GM18499 (cell line): ENCODE measurements at regions not wholly inside any gene's neighbourhood (a gene's known extent, or its start where the extent isn't known, plus 50 kb on each side); places are given as distances from the start of the nearest gene placed in this dataset.
"Not testable (repeated sequence)": the region's sequence is repeated elsewhere in the genome, so short reads cannot be mapped to it uniquely, and the experiment has no call there.

Experiments used
- ATAC-seq: cut with Tn5 transposase; IDR thresholded peaks from one replicate; pipeline ENCODE4 v1.9.1; 2021; ENCODE audit warnings: moderate number of reproducible peaks; ENCODE audit not compliant: insufficient read depth, unreplicated experiment

DNA sequence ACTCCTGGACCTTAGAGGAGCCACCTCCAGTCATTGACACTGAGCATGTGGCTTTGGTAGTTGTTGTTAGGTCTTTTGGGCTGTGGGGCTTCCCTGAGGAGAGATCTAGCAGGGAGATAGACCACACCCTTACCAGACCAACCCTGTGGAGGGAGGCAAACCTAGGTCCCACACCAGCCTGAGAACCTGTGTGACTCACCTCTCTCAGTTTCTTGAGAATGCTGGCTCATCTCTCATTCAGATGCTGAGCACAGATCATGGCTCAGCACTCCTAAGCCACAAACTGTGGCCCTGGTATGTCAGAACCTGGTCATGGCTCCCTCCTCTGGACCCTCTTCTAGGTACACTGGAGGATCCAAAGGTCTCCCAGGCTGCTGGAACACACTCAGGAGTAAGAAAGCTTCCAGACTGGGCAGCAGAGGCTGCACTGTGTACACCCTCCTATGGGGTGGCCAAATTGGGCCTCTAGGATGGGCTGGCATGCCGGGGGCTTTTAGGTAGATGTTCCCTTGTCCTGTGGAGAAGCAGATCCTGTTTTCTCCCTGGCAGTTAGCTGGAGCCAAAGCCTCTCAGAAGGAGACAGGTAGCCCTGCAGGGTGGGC lies 1294.5 kb downstream of the KHDRBS2 start:
- no peak for ATAC-seq

DNA sequence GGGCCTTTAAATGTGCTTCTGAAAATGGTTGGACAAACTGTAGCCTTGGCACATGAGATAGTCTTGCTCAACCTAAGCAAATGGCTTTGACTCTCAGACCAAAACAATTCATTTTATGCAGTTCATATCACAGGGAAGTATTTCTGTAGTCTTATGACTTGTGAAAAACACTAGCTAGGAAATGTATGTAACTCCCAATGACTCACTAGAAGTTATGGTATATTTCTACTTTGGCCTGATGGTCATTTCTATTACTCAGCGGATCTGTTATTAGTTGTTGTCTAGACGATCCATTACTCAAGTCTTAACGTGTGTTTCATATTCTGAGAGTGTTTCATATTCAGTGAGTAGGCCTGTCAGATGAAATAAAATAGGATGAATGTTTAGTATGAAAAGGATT lies 1333.5 kb downstream of the KHDRBS2 start:
- ATAC-seq, result no peak

DNA sequence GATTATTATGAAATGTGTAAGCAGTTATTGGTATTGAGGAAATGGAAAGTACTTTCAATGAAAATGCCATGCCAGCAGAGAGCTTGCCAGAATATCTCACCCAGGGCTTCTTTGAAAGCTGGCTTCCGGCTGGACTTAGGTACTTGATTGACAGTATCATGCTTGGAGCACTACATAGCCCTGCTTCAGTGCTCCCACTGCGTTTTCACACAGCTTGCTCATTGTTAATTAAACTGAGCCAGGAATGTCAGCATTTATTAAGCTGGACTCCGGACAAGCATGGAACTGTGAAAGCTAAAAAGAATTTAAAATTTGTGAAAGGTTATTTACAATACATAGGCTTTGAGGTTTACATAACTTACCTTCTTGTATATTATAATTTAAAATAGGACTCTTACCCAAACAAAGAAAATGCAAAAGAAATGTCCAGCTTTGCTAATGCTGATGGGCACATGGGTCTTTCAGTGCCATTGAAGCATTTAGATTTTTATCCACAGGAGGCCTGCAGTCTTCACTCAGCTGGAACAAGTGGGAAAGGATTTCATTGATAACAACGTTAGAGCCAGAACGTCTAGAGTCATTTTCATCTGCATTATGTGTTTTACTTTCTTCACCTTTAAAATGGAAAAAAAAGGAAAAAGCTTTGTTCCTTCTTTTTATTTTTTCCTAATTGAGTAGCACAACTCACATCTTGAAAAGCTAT lies 1335.7 kb downstream of the KHDRBS2 start:
- not testable (repeated sequence) for ATAC-seq

DNA sequence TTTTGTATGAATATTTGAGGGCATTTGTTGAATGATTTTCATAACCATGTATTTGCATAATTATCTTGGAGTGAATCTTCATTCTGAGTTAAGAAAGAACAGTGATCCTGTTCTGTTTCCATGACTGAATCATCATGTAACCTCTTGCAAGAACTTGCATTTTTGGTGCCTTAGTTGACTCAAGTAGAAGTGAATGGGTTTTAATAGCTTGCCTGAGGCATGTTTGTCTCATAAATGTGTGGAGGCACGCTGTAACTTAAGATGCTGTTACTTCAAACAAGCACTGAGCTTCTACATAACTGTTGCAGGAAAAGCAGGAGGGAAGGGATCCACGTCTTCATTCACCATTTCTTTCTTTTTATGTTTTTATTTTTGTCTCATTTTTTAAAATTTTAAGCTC lies 1338.6 kb downstream of the KHDRBS2 start:
- not testable (repeated sequence) for ATAC-seq

DNA sequence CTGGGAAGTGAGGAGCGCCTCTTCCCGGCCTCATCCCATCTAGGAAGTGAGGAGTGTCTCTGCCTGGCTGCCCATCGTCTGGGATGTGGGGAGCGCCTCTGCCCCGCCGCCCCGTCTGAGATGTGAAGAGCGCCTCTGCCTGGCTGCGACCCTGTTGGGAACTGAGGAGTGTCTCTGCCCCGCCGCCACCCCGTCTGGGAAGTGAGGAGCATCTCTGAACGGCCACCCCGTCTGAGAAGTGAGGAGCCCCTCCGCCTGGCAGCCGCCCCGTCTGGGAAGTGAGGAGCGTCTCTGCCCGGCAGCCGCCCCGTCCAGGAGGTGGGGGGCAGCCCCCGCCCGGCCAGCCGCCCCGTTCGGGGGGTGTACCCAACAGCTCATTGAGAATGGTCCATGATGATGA lies 1341.2 kb downstream of the KHDRBS2 start:
- ATAC-seq, result not testable (repeated sequence)

DNA sequence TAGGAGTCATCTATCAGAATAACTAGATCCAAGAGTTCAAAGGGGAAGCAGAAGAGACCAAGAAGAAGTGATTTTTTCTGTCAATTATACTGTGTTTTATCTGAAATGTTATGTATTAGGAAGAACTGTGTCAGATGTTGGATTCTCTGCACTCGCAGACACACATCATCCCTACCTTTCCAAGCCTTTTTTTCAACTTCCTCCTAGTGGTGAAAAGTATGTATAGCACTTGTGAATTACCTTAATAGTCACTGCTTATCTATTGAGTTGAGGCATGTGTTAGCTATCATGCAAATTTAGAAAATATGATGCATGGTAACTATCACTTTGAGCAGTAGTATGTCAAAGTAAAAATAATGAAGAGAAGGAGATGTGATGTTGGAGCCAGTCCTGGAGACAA lies 1350.1 kb downstream of the KHDRBS2 start:
- not testable (repeated sequence) for ATAC-seq

DNA sequence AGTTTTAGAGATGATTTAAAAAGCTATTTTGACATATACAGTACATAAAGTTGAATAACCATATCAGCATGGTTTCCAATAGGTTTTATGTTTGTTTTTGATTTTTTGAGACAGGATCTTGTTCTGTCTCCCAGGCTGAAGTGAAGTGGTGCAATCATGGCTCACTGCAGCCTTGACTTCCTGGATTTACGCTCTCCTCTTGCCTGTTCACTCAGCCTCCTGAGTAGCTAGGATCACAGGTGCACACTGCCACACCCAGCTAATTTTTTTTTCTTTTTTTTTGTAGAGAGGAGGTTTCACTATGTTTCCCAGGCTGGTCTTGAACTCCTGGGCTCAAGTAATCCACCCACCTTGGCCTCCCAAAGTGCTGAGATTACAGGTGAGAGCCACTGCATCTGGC lies 1366.4 kb downstream of the KHDRBS2 start:
- not testable (repeated sequence) for ATAC-seq

DNA sequence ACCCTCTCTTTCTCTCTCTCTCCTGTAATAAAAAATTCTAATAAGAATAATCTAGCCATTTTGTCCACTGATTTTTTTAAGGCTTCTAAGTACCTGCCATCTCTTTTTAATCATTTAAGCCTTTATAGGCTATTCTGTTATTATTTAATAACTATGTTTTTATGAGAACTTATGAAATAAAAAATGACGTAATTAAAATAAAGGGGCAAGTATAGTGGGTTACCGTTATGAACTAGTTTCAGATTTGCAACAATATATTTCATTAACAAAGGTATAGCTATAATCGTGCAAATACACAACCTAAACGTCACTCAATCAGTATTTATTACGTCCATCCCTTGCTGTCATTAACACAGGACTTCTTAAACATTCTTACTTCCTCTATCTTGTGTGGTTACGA lies 1382.2 kb downstream of the KHDRBS2 start:
- not testable (repeated sequence) for ATAC-seq

DNA sequence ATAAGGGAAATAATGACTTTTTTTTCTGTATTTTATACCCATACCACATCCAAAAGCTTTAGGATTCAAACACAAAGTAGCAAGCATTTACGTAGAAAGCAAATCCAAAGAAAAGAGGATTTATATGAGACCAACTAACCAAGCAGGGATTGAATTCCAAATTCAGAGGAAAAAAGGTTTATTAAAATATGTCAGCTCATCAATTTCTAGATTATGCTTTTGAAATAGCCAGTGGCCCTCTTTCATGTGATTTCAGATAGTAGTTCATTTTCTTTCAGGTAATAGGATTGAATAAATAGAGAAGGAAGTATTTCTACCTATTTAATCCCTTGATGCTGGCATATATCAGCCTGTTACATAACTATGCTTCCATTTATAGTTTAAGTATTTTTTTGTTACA lies 1392.7 kb downstream of the KHDRBS2 start:
- ATAC-seq, result not testable (repeated sequence)

DNA sequence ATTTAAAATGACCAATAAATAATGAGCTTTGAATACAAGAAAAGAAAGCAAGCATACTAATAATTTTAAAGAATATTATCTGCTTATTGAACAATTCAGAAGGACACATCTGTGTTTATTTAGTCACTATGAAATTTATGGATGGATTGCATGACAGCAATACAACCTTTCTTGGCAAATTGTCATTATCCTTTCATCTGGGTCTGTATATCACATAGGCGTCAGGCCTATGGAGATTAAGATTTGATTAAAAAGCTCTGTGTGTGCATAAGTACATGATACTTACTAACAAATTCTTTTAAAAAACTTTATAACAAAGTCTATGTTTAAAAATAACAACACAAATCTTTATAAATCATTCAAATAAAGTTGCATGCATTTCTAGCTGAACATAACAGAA lies 1394.4 kb downstream of the KHDRBS2 start:
- ATAC-seq, result no peak

DNA sequence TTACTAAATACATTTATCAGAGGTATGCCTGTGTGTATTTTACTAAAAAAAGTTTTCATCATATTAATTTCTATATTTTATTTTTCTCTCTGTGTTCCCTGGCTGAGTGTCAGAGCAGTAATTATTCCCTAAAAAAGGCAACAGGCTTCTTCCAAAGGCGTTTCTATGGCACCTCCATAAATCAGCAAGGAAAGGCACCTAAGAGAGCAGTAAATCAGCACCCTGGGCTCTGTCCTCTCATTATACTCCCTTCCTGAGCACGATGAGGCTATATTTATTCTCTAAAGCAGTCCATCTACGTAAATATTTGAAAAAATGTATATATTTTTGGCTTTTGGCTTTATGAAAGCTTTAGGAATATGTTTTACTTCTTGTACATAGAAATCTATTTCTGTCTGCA lies 1408.6 kb downstream of the KHDRBS2 start:
- not testable (repeated sequence) for ATAC-seq

DNA sequence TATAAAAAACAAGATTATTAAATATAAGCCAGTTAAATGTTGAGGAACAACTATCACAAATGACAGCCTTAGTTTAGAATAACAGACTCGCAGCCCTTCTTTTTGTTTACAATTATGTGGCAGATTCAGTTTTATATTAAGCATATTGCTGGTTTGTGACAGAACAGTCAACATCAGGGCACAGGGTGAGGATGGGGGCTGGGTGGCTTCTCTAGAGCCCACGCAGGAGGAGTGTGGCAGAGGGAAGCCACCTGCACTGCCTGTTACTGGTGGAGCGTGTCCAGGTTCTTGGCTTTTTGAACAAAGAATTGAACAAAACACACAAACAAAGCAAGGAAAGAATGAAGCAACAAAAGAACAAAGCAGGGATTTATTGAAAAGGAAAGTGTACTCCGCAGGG lies 1415.2 kb downstream of the KHDRBS2 start:
- ATAC-seq, result not testable (repeated sequence)

DNA sequence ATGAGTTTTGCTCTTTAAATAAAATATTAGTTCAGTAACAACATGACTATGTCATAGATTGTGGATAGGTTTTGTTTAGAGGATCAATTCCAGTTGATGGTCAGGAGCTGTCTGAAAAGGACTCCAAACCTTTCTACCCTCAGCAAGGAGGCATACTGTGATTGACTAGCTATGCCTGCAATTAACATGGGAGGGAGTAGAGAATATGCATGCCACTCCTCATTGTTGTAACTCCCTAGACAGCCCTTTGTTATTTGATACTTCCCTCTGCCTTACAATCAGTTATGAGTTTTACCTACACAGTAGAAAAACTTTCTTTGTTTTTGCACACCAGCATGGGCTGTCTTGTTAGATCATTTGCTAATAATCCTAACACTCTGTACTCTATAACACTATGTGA lies 1418.5 kb downstream of the KHDRBS2 start:
- ATAC-seq, result no peak

DNA sequence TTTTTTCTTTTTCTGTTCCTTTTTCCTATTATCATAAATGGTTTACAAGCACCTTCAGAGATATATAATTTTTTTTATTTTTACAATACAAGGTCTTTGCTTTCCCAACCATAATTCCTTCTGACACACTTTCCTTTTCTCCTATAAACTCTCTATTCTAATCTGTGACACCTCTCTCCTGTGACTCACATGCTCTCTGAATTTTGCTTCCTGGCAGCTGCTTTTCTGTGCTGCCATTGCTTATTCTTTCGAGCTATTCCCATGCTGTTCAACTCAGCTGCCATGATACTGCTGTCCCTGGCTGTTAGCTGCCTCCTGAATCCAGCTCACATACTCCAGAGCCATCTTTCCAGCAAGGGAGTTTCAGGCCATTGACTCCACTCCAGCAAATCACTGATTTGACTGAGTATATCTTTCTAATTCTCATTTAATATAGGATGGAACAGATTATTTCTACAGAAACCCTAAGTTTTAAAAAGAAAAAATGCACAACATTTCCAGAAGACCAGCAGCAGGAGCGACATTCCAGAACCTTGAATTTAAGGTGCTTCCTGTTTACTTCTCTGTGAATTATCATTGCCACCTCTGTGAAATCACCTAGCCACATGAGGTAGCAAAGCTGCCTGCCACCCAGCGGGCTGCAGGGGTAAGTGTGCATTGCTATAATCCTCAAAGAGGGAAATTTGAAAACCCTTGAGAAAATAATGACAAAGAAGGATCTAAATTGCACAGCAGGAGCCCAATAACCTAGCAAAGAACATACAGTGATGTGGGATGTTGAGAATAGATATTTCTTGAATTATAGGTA lies 1442.6 kb downstream of the KHDRBS2 start:
- not testable (repeated sequence) for ATAC-seq

DNA sequence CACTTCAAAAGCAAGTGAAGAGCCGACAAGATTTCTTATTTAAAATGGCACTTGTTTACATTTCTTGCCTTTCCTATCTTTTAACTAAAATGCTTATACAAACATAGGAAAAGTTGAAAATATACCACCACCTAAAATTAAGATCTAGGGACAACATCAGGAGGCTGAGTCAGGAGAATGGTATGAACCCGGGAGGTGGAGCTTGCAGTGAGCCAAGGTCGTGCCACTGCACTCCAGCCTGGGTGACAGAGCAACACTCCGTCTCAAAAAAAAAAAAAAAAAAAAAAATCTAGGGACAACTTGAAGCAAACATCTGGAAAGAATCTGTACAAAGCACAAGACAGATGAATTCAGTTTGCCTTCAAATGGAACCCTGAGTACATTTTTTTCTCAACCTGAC lies 1455.3 kb downstream of the KHDRBS2 start:
- not testable (repeated sequence) for ATAC-seq

DNA sequence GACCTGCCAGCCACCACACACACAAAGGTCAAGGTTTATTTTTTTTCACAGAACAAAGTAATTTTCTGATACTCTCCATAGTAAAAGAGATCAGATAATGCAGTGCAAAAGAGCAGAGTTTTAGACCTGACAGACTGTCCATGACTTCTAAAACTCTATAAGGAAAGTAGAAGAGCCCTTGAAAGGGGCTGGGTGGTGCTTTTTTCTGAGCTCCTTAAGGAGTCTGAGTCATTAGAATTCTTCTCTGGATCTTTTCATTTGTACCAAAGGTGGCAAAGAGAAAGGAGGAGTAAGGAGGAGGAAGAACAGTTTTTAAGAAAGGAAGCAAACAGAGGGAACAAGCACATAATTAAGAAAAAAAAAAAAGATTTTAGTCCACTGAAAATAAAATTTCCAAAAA lies 1463.4 kb downstream of the KHDRBS2 start:
- not testable (repeated sequence) for ATAC-seq

DNA sequence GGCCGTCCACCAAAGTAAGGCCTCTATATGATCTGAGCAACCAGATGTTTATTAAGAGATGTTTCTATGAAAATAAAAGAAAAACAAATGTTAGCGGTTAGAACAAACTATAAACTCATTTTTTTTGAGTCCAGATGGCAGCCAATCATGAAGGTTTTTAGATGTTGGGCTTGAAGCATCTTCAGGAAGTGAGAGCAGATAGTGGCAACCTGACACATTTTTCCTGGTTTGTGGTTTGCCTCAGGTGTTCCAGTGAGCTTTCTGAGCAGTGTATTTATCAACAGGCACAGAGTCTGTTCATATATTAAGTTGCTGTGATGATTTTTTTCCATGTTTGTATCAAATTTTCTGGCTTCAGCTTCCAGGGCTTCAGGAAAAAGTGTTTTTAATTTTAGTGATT lies 1468.0 kb downstream of the KHDRBS2 start:
- ATAC-seq, result not testable (repeated sequence)

DNA sequence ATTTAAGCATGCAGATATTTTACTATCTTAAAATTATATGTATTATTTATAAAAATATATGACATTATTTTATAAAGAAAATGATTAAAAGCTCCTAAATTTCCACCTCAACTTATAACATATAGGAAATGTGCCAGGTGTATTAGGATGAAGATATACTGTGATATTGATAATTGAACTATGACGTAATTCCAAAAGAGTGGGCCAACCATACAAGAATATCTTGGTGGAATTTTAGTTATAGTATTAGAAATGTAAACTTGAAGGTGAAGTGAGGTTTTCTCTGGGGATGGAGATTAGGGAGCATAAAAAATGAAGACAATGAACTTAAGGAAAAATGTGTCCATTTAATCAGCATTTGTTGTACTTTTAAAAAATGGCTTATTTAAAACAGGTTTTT lies 1471.2 kb downstream of the KHDRBS2 start:
- not testable (repeated sequence) for ATAC-seq

DNA sequence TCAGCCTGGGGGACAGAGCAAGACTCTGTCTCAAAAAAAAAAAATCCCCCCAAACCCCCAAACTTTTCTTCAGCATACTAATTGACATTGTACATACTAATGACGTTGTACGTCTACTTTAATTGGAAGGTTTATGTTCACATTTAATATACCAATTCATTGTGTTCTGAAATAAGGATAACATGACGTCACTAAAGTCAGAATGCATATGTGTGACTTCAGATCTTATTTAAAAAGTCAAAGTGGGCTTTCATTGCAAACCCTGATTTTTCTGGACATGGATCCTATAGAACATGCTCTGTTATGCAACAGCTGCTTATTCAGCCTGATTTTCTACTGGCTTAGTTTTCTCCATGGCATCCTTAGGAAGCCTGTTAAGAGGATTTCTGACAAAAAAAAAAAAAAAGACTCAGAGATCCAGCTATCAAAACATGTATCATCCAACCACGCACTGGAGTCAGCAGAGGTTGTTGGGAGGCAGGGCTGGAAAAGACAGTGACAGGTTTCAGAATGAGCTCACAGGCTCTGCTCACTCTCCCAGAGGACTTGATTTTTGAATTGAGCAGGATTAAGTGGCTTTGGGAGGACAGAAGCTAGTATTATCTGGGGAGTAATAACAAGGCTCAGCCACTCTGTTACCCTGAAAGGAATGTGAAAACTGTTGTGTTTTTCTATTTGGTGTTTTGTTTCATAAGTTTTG lies 1472.0 kb downstream of the KHDRBS2 start:
- not testable (repeated sequence) for ATAC-seq

DNA sequence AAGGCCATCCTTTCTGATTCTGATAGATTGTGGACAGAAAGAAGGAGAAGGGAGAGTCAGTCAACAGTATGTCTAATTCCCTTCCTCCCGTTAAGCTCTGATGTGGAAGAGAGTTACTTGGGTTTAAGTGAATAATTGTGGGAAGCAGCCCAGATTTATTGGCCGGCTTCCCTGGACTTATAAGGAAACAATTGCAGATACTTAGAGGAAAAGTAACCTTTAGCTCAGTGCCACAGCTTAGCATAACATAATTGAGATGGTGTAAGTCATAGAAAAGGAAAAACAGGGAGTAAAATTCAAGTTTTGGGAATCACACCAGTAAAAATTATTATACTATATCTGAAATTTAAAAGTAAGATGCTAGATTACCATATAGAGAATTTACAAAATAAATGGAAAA lies 1475.8 kb downstream of the KHDRBS2 start:
- ATAC-seq, result not testable (repeated sequence)

DNA sequence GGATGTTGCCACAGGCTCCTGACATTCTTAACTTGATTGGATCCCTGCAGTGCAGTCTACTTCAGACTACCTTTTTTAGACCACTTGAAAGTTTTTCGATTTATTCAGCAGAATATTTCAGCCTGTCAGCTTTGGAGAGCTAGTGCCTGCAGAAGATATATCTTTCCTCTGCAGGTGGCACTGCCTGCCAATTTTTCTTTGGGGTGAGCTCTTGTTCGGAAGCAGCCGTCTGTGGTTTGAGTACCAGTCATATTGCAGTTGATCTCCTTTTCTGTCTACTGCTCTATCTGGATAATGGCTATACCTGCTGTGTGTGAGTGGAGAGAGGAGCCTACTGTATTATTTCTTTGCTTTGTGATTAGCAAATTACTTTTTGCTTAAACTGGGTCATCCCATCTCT lies 1486.9 kb downstream of the KHDRBS2 start:
- not testable (repeated sequence) for ATAC-seq
